ENCODE measurements at regions not wholly inside any gene's neighbourhood (a gene's known extent, or its start where the extent isn't known, plus 50 kb on each side); places are given as distances from the start of the nearest gene placed in this dataset.

DNA sequence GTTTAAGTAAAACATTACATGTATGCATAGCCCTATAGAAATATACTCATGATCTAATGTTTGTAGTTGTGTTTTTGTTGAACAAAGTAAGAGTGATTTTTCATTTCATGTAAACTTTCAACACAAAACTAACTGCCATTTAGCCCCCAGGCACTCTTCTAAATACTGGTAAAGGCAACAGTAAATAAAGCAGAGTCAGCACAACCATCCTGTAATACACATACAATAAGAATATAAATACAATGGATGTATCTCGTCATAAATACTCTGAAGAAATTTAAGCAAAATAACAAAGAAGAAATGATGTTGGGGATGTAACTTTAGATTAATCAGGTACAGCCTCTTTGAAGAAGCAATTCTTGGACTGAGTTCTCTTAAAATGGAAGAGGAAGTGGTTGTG is 821.2 kb downstream of the ARAP2 start:
- BruUV-seq (replicated peaks): no TSS peak
- H3K79me2 ChIP-seq (ENCODE audit: insufficient read depth, low read depth, low read length): no peaks in the 10 kb centered on the region
- no peak overlapping the region for H3K4me3 ChIP-seq (ENCODE audit: low read depth, low read length, poor library complexity, severe bottlenecking)
- H3K4me1 ChIP-seq (ENCODE audit: insufficient read depth, low read length, poor library complexity, severe bottlenecking): no peaks in the 10 kb centered on the region
- CTCF ChIA-PET (ENCODE audit: unreplicated experiment): no interaction called here
- no peaks in the 10 kb centered on the region for H4K20me1 ChIP-seq (ENCODE audit: insufficient read depth, low read length)
- intact Hi-C loops (cut with micrococcal nuclease; ENCODE audit: unreplicated experiment): no loop called here
- no peak overlapping the region for H2AFZ ChIP-seq (ENCODE audit: low read length)
- H3K36me3 ChIP-seq (ENCODE audit: insufficient read depth, low read length): no peaks in the 10 kb centered on the region
- H3K27ac ChIP-seq (ENCODE audit: low read depth, low read length, poor library complexity, severe bottlenecking): no peak overlapping the region
- DNase-seq (ENCODE audit: low spot score): no peak
- POLR2A ChIA-PET: no interaction called here
- no peaks in the 10 kb centered on the region for H3K9me3 ChIP-seq (ENCODE audit: low read length)
- H3K9me2 ChIP-seq (ENCODE audit: insufficient read depth, low read length): no peaks in the 10 kb centered on the region
- TF ChIP-seq EZH2phosphoT487 (IDR thresholded peaks at IDR 0.05; ENCODE audit: borderline replicate concordance, low read depth, low read length): no peak
- TF ChIP-seq, protein P1, sequence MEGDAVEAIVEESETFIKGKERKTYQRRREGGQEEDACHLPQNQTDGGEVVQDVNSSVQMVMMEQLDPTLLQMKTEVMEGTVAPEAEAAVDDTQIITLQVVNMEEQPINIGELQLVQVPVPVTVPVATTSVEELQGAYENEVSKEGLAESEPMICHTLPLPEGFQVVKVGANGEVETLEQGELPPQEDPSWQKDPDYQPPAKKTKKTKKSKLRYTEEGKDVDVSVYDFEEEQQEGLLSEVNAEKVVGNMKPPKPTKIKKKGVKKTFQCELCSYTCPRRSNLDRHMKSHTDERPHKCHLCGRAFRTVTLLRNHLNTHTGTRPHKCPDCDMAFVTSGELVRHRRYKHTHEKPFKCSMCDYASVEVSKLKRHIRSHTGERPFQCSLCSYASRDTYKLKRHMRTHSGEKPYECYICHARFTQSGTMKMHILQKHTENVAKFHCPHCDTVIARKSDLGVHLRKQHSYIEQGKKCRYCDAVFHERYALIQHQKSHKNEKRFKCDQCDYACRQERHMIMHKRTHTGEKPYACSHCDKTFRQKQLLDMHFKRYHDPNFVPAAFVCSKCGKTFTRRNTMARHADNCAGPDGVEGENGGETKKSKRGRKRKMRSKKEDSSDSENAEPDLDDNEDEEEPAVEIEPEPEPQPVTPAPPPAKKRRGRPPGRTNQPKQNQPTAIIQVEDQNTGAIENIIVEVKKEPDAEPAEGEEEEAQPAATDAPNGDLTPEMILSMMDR (conservative IDR thresholded peaks at IDR 0.05; ENCODE audit: low read length): no peak
- H3K4me2 ChIP-seq (ENCODE audit: low read length): no peak overlapping the region

DNA sequence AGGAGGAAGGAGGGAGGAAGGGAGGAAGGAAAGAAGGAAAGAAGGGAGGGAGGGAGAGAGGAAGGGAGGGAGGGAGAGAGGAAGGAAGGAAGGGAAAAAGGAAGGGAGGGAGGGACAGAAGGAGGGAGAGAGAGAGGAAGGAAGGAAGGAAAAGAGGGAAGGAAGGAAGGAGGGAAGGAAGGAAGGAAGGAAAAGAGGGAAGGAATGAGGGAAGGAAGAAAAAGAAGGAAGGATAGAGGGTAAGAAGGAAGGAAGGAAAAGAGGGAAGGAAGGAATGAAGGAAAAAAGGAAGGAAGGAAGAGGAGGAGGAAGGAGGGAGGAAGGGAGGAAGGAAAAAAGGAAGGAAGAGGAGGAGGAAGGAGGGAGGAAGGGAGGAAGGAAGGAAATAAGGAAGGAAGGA is 796.8 kb downstream of the ARAP2 start:
- Histone ChIP-seq H3K36me3 (ENCODE audit: insufficient read depth, low read length) (no peaks in the 10 kb centered on the region), H3K4me1 (ENCODE audit: insufficient read depth, low read length, poor library complexity, severe bottlenecking) (no peaks in the 10 kb centered on the region), H2AFZ (ENCODE audit: low read length) (no peak overlapping the region), H3K79me2 (ENCODE audit: insufficient read depth, low read depth, low read length) (no peaks in the 10 kb centered on the region), H3K4me3 (ENCODE audit: low read depth, low read length, poor library complexity, severe bottlenecking) (no peak overlapping the region), H3K27ac (ENCODE audit: low read depth, low read length, poor library complexity, severe bottlenecking) (no peak overlapping the region), H4K20me1 (ENCODE audit: insufficient read depth, low read length) (no peaks in the 10 kb centered on the region), H3K9me3 (ENCODE audit: low read length) (no peaks in the 10 kb centered on the region), H3K9me2 (ENCODE audit: insufficient read depth, low read length) (no peaks in the 10 kb centered on the region), H3K4me2 (ENCODE audit: low read length) (no peak overlapping the region)
- intact Hi-C loops (cut with micrococcal nuclease; ENCODE audit: unreplicated experiment): no loop called here
- POLR2A ChIA-PET: no interaction called here
- TF ChIP-seq, protein P1 (conservative IDR thresholded peaks at IDR 0.05; ENCODE audit: low read length): no peak
- no peak for TF ChIP-seq EZH2phosphoT487 (IDR thresholded peaks at IDR 0.05; ENCODE audit: borderline replicate concordance, low read depth, low read length)
- BruUV-seq (replicated peaks): no TSS peak
- CTCF ChIA-PET (ENCODE audit: unreplicated experiment): no interaction called here
- no peak for DNase-seq (ENCODE audit: low spot score)

DNA sequence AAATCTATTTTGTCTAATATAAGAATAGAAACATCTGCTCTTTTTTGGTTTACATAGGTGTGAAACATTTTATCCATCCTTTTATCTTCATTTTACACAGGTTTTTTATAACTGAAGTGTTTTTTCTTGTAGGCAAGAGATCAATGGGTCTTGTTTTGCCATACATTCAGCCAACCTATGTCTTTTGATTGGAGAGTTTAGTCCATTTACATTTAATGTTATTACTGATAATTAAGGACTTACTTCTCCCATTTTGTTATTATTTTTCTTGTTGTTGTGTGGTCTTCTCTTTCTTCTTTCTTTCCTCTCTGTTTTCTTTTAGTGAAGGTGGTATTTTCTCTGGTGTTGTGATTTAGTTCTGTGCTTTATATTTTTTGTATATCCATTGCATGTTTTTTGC is 785.3 kb downstream of the ARAP2 start:
- ChIA-PET POLR2A (no interaction called here), CTCF (ENCODE audit: unreplicated experiment) (no interaction called here)
- no peak overlapping the region for H3K4me2 ChIP-seq (ENCODE audit: low read length)
- H3K4me1 ChIP-seq (ENCODE audit: insufficient read depth, low read length, poor library complexity, severe bottlenecking): no peaks in the 10 kb centered on the region
- H3K9me3 ChIP-seq (ENCODE audit: low read length): no peaks in the 10 kb centered on the region
- intact Hi-C loops (cut with micrococcal nuclease; ENCODE audit: unreplicated experiment): no loop called here
- TF ChIP-seq, protein P1 (conservative IDR thresholded peaks at IDR 0.05; ENCODE audit: low read length): no peak
- TF ChIP-seq EZH2phosphoT487 (IDR thresholded peaks at IDR 0.05; ENCODE audit: borderline replicate concordance, low read depth, low read length): no peak
- H3K4me3 ChIP-seq (ENCODE audit: low read depth, low read length, poor library complexity, severe bottlenecking): no peak overlapping the region
- no peaks in the 10 kb centered on the region for H3K79me2 ChIP-seq (ENCODE audit: insufficient read depth, low read depth, low read length)
- H3K27ac ChIP-seq (ENCODE audit: low read depth, low read length, poor library complexity, severe bottlenecking): no peak overlapping the region
- no TSS peak for BruUV-seq (replicated peaks)
- no peaks in the 10 kb centered on the region for H3K9me2 ChIP-seq (ENCODE audit: insufficient read depth, low read length)
- no peaks in the 10 kb centered on the region for H3K36me3 ChIP-seq (ENCODE audit: insufficient read depth, low read length)
- H2AFZ ChIP-seq (ENCODE audit: low read length): no peak overlapping the region
- no peaks in the 10 kb centered on the region for H4K20me1 ChIP-seq (ENCODE audit: insufficient read depth, low read length)
- DNase-seq (ENCODE audit: low spot score): no peak
